Muscle of leg (tissue), 3 donors: ENCODE measurements at regions not wholly inside any gene's neighbourhood (a gene's known extent, or its start where the extent isn't known, plus 50 kb on each side); places are given as distances from the start of the nearest gene placed in this dataset.

Source experiments
- DNase-seq: peaks from one replicate; pipeline ENCODE4 v3.0.0; 2013
- H3K27ac ChIP-seq: one replicate; pipeline ENCODE4 v1.5.1; 2013; ENCODE audit warnings: mild to moderate bottlenecking, low read length, control low read depth
- H3K27me3 ChIP-seq: one replicate; pipeline ENCODE4 v1.6.1; 2013; ENCODE audit warnings: low read length; ENCODE audit not compliant: control insufficient read depth, insufficient read depth
- H3K36me3 ChIP-seq: one replicate; pipeline ENCODE4 v1.6.1; 2013; ENCODE audit warnings: low read length; ENCODE audit not compliant: control insufficient read depth, insufficient read depth
- H3K4me1 ChIP-seq: one replicate; pipeline ENCODE4 v1.6.1; 2013; ENCODE audit warnings: low read length; ENCODE audit not compliant: control insufficient read depth, insufficient read depth
- H3K4me3 ChIP-seq: one replicate; pipeline ENCODE4 v1.5.1; 2013; ENCODE audit warnings: low read length, control low read depth
- H3K9me3 ChIP-seq: replicated peaks from 2 replicates; pipeline ENCODE4 v1.6.1; 2013; ENCODE audit warnings: low read depth, low read length; ENCODE audit not compliant: control insufficient read depth
- WGBS: methylation state at CpG from one replicate; pipeline ENCODE4 v1.1.5; 2013; ENCODE audit warnings: missing lambda C conversion rate; ENCODE audit not compliant: insufficient coverage; 5-methylcytosine and 5-hydroxymethylcytosine counted together

DNA sequence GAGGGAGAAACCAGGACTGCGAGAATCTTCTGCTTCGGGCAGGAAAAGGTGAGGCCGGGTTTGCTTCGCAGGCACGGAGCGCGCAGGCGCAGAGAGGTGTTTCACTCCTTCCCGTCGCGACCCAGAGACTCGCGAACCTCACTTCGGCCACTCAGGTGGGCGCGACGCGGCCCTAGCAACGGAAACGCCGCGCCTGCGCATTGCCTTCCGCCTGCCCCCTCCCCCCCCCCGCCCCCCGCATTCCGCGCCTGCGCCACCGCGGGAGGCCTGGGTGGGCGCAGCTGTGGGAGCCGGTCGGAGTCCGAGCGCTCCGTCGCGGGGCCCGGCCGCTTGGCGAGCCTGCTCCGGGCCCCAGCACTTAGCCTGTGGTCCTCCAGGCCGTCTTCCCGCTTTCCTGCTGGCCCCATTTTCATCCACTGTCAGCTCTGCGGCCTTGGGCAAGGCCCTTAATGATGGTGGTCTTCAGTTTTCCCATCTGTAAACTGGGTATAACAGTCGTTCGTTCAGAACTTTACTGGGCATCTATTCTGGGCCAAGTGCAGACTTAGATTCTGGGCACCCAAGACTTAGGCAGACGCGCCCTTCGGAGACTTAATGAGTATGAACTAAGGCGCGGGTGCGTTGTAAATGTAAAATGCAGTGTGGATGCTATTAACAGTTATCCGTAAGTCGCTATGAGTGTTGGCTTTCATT is 62.1 kb upstream of the ACKR3 start:
- H3K36me3 ChIP-seq = no peaks in the 10 kb centered on the region
- peaks cover 26% of the 10 kb centered on the region for H3K27me3 ChIP-seq
- no peaks in the 10 kb centered on the region for H3K9me3 ChIP-seq
- no peak overlapping the region for H3K27ac ChIP-seq
- H3K4me1 ChIP-seq = peaks cover 4% of the 10 kb centered on the region
- 16% methylated on average over 48 of the region's 56 CpGs for WGBS
- peak overlapping the region; percentile 34 for H3K4me3 ChIP-seq
- DNase-seq = peak; percentile 68

- no peak for DNase-seq
- Histone ChIP-seq H3K4me1 (peaks cover 2% of the 10 kb centered on the region), H3K27ac (no peak overlapping the region), H3K36me3 (no peaks in the 10 kb centered on the region), H3K27me3 (peaks cover 22% of the 10 kb centered on the region), H3K4me3 (no peak overlapping the region), H3K9me3 (no peaks in the 10 kb centered on the region)
- 71% methylated on average over 5 of the region's 5 CpGs for WGBS
These were observed 61.2 kb upstream of the ACKR3 start for GRCh38 chr2:236508466-236508865.

- Histone ChIP-seq H3K4me1 (no peaks in the 10 kb centered on the region), H3K9me3 (no peaks in the 10 kb centered on the region), H3K27me3 (peaks cover 20% of the 10 kb centered on the region), H3K27ac (no peak overlapping the region), H3K36me3 (no peaks in the 10 kb centered on the region), H3K4me3 (no peak overlapping the region)
- WGBS = no CpG with 5 or more reads among the region's 2 CpGs
- DNase-seq = no peak
These were observed 59.6 kb upstream of the ACKR3 start for GRCh38 chr2:236510034-236510433.

DNA sequence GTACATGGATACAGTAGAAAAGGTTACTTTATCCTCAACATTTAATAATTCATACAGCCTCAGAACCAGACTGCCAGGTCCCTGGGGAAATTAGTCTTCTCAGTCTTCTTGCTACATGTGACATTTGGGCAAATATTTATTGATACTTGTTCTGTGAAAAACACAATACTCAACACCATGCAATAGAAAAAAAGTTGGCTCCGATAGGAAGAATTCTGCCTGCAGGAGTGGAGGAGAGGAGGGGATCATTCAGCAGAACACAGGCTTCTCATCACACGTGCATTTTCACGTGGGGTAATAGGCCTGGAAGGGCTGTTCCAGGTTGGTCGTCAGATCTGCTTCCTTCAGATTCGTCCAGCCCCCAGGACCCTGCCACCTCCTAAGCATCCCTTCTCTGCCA is 58.4 kb upstream of the ACKR3 start:
- Histone ChIP-seq H3K4me3 (no peak overlapping the region), H3K27me3 (peaks cover 17% of the 10 kb centered on the region), H3K4me1 (no peaks in the 10 kb centered on the region), H3K9me3 (no peaks in the 10 kb centered on the region), H3K36me3 (no peaks in the 10 kb centered on the region), H3K27ac (no peak overlapping the region)
- 62% methylated on average over 2 of the region's 5 CpGs for WGBS
- DNase-seq = no peak

DNA sequence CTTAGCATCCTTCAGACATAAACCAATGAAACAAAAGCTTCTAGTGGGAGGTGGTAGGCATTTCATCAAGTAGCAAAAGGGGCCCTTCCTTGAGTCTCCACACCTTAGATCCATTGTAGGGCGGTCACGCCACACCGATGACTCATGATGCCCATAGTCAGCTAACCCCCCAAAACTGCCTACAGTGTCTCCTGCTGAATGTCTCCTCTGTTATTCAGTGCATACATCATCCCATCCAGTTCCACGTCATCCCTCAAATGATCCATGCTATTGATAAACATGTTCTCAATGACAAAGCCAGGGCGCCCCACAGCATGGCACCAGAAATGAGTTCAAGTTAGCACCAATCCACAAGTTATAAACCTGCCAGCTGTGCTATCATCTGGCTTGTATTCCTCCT is 57.4 kb upstream of the ACKR3 start:
- Histone ChIP-seq H3K4me1 (peaks cover under 1% of the 10 kb centered on the region), H3K9me3 (no peaks in the 10 kb centered on the region), H3K4me3 (no peak overlapping the region), H3K27ac (no peak overlapping the region), H3K36me3 (no peaks in the 10 kb centered on the region), H3K27me3 (peaks cover 11% of the 10 kb centered on the region)
- no peak for DNase-seq
- 94% methylated on average over 5 of the region's 5 CpGs for WGBS

- no peaks in the 10 kb centered on the region for H3K36me3 ChIP-seq
- H3K9me3 ChIP-seq = no peaks in the 10 kb centered on the region
- 15% methylated on average over 5 of the region's 7 CpGs for WGBS
- H3K27ac ChIP-seq = no peak overlapping the region
- DNase-seq = peak; percentile 52
- peaks cover 3% of the 10 kb centered on the region for H3K4me1 ChIP-seq
- no peak overlapping the region for H3K4me3 ChIP-seq
- peaks cover 6% of the 10 kb centered on the region for H3K27me3 ChIP-seq
These were observed 56.7 kb upstream of the ACKR3 start for GRCh38 chr2:236512902-236513435.

GRCh38 chr2:236513956-236514355 is 55.7 kb upstream of the ACKR3 start:
- H3K4me3 ChIP-seq = no peak overlapping the region
- peaks cover 5% of the 10 kb centered on the region for H3K4me1 ChIP-seq
- 90% methylated on average over 8 of the region's 8 CpGs for WGBS

DNA sequence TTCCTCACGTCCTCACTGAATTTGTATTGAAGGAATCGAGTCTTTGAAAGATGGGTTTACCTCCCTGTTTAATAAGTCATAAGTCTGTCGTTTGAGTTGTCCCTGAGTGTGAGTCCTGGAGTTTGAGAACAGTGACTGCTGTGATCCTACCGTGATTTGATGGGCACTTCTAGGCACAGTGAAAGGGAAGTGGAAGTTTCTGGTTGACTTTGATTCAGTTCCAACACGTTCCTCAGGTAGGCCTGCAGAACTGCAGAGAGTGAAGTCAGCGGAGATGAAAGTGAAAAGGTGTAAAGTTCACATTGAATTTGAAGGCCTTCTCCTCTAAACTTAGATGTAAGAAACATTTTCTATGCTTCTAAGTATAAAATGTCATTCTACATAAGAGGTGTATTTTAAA is 52.9 kb upstream of the ACKR3 start:
- Histone ChIP-seq H3K27me3 (peaks cover 2% of the 10 kb centered on the region), H3K4me1 (peaks cover 5% of the 10 kb centered on the region), H3K9me3 (no peaks in the 10 kb centered on the region), H3K36me3 (no peaks in the 10 kb centered on the region), H3K27ac (peak overlapping the region; percentile 26), H3K4me3 (no peak overlapping the region)
- no peak for DNase-seq
- WGBS = 88% methylated on average over 4 of the region's 6 CpGs

More at GRCh38 chr2:236513956-236514355, 55.7 kb upstream of the ACKR3 start:
- Histone ChIP-seq H3K27me3 (no peaks in the 10 kb centered on the region), H3K9me3 (no peaks in the 10 kb centered on the region), H3K36me3 (no peaks in the 10 kb centered on the region), H3K27ac (no peak overlapping the region)
- DNase-seq = no peak

- peak; percentile 60 for DNase-seq
- WGBS = 40% methylated on average over 1 of the region's 11 CpGs
- Histone ChIP-seq H3K4me3 (no peak overlapping the region), H3K27ac (peak overlapping the region; percentile 54), H3K27me3 (peaks cover 2% of the 10 kb centered on the region), H3K4me1 (peaks cover 5% of the 10 kb centered on the region), H3K9me3 (no peaks in the 10 kb centered on the region), H3K36me3 (no peaks in the 10 kb centered on the region)
These were observed 52.2 kb upstream of the ACKR3 start for GRCh38 chr2:236517251-236518031.
